Gastroesophageal sphincter (tissue), 3 donors: ENCODE measurements at regions not wholly inside any gene's neighbourhood (a gene's known extent, or its start where the extent isn't known, plus 50 kb on each side); places are given as distances from the start of the nearest gene placed in this dataset.

Experiments
- CTCF ChIP-seq, 4 experiments: fragments of 200-600 bp in 2 of 4; fragments of 450-650 bp in 2 of 4; sonication (generic) in 1 of 4; IDR thresholded peaks; one replicate each; pipeline ENCODE4 v1.5.1; 2017 to 2019; ENCODE audit warnings: antibody characterized with exemption in 4 of 4, mild to moderate bottlenecking in 2 of 4, moderate library complexity in 2 of 4
- POLR2A ChIP-seq, 2 donors: fragments of 450-650 bp; IDR thresholded peaks; one replicate each; pipeline ENCODE4 v1.6.1; 2017; ENCODE audit warnings: antibody characterized with exemption in 2 of 2, mild to moderate bottlenecking in 2 of 2, moderate library complexity in 1 of 2

GRCh38 chr2:144052083-144052482, 467.8 kb downstream of the ZEB2 start:
- TF ChIP-seq CTCF (IDR thresholded peaks at IDR 0.05) (no peak), POLR2A (IDR thresholded peaks at IDR 0.05) (no peak)
